Type B pancreatic cell (in vitro differentiated cells): ENCODE measurements at regions not wholly inside any gene's neighbourhood (a gene's known extent, or its start where the extent isn't known, plus 50 kb on each side); places are given as distances from the start of the nearest gene placed in this dataset.

Experiments
- DNase-seq: peaks from one replicate; pipeline ENCODE4 v3.0.0; 2021; ENCODE audit warnings: mixed read lengths; ENCODE audit not compliant: unreplicated experiment; ENCODE audit errors: extremely low spot score
- H3K27ac Mint-ChIP-seq: 2 replicates; pipeline ENCODE4 v1.8.0; 2021; ENCODE audit warnings: mild to moderate bottlenecking, mixed read lengths
- H3K27me3 Mint-ChIP-seq: 2 replicates; pipeline ENCODE4 v1.8.0; 2021; ENCODE audit warnings: mixed read lengths
- H3K36me3 Mint-ChIP-seq: 2 replicates; pipeline ENCODE4 v1.8.0; 2021; ENCODE audit warnings: mixed read lengths
- H3K4me1 Mint-ChIP-seq: one replicate; pipeline ENCODE4 v1.8.0; 2021; ENCODE audit warnings: mixed read lengths; ENCODE audit not compliant: unreplicated experiment
- H3K4me3 Mint-ChIP-seq: 2 replicates; pipeline ENCODE4 v1.8.0; 2021; ENCODE audit warnings: mild to moderate bottlenecking, mixed read lengths
- H3K9me3 Mint-ChIP-seq: 2 replicates; pipeline ENCODE4 v1.8.0; 2021; ENCODE audit warnings: mixed read lengths
- CTCF ChIP-seq: fragments of 200-600 bp; sonication (generic); conservative IDR thresholded peaks from 2 replicates; pipeline ENCODE4 v1.5.0; 2021; ENCODE audit warnings: antibody characterized with exemption, mild to moderate bottlenecking

- Mint-ChIP-seq H3K4me1 (no peaks in the 10 kb centered on the region), H3K4me3 (no peak overlapping the region), H3K36me3 (no peaks in the 10 kb centered on the region), H3K9me3 (peaks cover 3% of the 10 kb centered on the region), H3K27me3 (peaks cover 11% of the 10 kb centered on the region), H3K27ac (no peak overlapping the region)
- TF ChIP-seq CTCF: no peak
- DNase-seq: no peak
Measured at GRCh38 chr10:8289186-8289924, 234.9 kb downstream of the GATA3 start.

GRCh38 chr10:8294779-8295178 lies 240.3 kb downstream of the GATA3 start:
- Mint-ChIP-seq H3K27ac (no peak overlapping the region), H3K4me3 (no peak overlapping the region), H3K27me3 (peaks cover 46% of the 10 kb centered on the region), H3K36me3 (peaks cover 5% of the 10 kb centered on the region), H3K4me1 (peaks cover 8% of the 10 kb centered on the region), H3K9me3 (peaks cover 6% of the 10 kb centered on the region)
- DNase-seq: no peak
- no peak for TF ChIP-seq CTCF

- Mint-ChIP-seq H3K36me3 (peaks cover 5% of the 10 kb centered on the region), H3K27ac (no peak overlapping the region), H3K27me3 (peaks cover 43% of the 10 kb centered on the region), H3K4me1 (peaks cover 8% of the 10 kb centered on the region), H3K9me3 (peaks cover 6% of the 10 kb centered on the region), H3K4me3 (no peak overlapping the region)
- DNase-seq: no peak
- no peak for TF ChIP-seq CTCF
Measured at GRCh38 chr10:8295311-8295710, 240.8 kb downstream of the GATA3 start.

GRCh38 chr10:8296090-8296733 lies 241.7 kb downstream of the GATA3 start:
- Mint-ChIP-seq H3K27ac (peak overlapping the region; percentile 66), H3K27me3 (peaks cover 37% of the 10 kb centered on the region), H3K4me1 (peaks cover 14% of the 10 kb centered on the region), H3K36me3 (peaks cover 5% of the 10 kb centered on the region), H3K9me3 (peaks cover 6% of the 10 kb centered on the region), H3K4me3 (peak overlapping the region; percentile 59)
- DNase-seq: no peak
- no peak for TF ChIP-seq CTCF

- peaks cover 37% of the 10 kb centered on the region for H3K27me3 Mint-ChIP-seq
- peaks cover 15% of the 10 kb centered on the region for H3K4me1 Mint-ChIP-seq
- TF ChIP-seq CTCF: no peak
- DNase-seq: no peak
- peaks cover 6% of the 10 kb centered on the region for H3K9me3 Mint-ChIP-seq
- H3K4me3 Mint-ChIP-seq: no peak overlapping the region
- no peak overlapping the region for H3K27ac Mint-ChIP-seq
- H3K36me3 Mint-ChIP-seq: peaks cover 5% of the 10 kb centered on the region
Measured at GRCh38 chr10:8296734-8297101, 242.2 kb downstream of the GATA3 start.
